Pons (tissue), 1 donor: ENCODE measurements at regions not wholly inside any gene's neighbourhood (a gene's known extent, or its start where the extent isn't known, plus 50 kb on each side); places are given as distances from the start of the nearest gene placed in this dataset.
A peak's percentile ranks its signal among the peaks of the same experiment; 100 is the strongest.
"Not testable (repeated sequence)": the region's sequence is repeated elsewhere in the genome, so short reads cannot be mapped to it uniquely, and the experiment has no call there.

Source experiments
- DNase-seq: peaks from one replicate; pipeline ENCODE4 v3.0.0-alpha.2; 2016; ENCODE audit warnings: low spot score

DNA sequence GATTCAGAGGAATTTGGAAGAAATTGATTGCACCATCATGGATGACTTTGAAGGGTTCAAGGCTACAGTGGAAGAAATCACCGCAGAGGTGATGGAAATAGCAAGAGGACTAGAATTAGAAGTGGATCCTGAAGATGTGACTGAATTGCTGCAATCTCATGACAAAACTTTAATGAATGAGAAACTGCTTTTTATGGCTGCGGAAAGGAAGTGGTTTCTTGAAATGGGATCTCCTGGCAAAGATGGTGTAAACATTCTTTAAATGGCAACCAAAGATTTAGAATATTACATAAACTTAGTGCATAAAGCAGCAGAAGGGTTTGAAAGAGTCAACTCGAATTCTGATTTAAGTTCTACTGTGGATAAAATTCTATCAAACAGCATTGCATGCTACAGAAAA, 698.6 kb downstream of the PLA2G4A start:
- no peak for DNase-seq

DNA sequence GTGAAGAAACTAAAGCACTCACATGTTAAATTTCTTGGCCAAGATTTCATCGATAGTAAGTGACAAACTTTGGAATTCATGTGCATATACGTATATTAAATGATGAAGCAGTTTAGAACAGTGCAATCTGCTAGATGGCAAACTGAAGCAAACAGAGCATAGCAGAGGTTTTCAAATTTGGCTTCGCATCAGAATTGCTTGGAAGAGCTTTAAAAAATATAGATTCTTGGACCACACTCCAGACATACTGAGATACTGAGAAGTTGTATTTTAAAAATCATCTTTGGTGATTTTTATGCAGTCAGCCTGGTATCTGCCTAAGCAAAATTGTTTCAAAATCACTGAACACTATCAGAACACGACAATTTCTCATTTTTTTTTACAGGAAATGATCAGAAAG, 709.2 kb downstream of the PLA2G4A start:
- no peak for DNase-seq

DNA sequence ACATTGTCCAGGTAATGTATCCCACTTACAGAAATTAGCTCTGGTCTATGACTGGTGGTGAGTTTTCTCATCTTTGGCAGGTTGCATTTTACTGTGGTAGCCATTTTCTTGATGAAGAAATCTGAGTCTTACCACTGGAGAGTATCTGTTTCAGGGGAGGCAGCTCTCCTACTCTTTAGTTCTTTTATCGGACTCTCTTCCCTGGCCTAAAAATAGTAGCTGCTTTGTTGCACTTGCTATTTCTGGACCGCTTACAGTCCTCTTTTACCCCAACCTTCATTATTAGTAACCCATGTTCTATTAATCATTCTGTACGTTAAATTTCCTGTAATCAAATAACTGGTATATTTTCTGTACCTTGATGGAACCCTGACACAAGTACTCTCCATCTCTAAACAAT, 720.8 kb downstream of the PLA2G4A start:
- DNase-seq = no peak

DNA sequence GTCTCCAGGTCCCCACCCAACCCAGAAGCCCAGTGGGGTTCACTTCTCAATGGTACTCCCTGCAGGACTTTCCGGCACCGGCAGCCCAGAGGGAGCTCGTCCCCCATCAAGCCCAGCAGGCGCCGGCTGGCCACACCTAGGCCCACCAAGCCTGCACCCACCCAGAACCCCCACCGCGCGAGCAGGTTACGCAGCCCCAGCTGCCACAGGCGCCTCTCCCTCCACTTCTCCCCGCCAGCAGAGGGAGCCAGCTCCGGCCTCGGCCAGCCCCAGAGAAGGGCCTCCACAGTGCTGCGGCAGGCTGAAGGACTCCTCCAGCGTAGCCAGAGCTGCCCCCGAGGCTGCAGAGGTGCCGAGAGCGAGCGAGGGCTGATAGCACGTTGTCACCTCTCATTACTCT, 722.3 kb downstream of the PLA2G4A start:
- DNase-seq = no peak

DNA sequence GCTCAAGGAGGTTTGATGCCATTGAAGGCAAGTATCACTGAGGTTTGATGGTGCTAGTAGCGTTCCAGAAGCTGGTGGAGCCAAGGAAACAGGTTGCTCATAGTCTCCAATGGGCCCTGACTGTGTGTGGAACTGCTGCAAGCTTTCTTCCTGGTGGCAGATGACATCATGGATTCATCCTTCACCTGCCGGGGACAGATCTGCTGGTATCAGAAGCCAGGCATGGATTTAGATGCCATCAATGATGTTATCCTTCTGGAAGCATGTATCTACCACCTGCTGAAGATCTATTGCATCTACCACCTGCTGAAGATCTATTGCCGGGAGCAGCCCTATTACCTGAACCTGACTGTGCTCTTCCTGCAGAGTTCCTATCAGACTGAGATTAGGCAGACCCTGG, 734.4 kb downstream of the PLA2G4A start:
- no peak for DNase-seq

DNA sequence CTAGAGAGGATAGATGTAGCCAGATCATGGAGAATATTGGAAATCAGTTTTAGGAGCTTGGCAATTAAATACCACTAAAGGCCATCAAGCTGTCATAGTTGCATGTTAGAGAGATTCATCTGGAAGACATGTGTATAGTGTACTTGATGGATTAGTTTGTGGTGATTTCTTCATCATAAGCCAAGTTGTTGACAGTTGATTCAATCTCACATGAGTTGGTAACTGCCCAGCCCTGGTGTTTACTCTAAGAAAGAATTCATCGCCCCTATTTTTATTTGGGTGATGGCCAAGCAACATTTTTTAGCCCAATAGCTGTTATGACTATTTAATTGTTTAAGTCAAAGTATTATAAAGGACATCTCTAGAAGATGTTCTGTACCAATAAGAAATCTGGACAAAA, 737.6 kb downstream of the PLA2G4A start:
- no peak for DNase-seq

DNA sequence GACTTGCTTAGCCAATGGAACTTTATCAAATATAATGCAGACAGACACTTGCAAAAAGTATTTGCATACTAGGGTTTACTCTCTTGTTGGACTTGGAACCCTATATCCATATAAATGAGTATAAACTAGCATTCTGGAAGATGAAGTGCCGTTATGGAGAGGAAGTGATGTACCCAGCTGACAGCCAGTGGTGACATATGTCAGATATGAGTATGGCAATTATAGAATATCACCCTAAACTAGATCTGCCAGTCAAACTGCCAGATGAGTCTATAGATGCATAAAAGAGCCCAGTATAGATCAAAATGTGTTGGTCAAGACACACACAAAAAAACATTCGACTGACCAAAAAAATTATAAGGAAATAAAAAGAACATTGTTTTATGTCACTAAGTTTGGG, 739.3 kb downstream of the PLA2G4A start:
- DNase-seq = no peak

DNA sequence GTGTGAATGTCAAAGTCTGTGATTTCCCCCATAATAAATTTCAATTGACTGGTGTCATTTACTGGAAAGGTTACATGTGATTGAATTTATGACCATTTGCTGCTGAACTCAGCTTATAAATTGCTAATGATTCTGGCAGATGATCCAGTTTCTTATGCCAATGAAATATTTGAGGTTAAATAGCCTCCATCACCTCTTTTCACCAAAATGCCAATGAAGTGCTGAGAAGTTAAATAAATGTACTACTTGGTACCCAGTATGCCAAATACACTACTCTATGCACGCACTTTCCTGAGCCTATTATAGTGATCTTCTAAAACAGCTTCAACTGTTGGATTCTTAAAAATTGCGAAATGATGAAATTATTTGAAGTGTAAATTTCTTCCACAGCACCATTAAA, 741.4 kb downstream of the PLA2G4A start:
- DNase-seq = no peak

DNA sequence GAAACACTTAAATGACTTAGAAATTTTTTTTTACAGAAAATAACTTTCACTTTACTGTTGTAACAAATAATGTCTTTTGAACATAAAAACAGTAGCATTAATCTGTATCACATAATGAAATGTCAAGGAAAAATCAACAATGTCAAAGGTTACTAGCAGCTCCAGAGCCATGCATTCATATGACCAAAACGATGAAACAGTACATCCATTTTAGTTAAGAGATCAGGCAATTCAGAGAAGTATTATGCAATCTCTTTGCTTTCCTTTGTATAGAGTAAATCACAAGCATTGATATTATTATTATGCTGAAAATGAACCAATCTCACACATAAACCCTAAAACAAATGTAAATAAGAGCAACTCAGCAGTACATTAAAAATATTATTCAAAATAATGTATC, 748.9 kb downstream of the PLA2G4A start:
- DNase-seq = no peak

DNA sequence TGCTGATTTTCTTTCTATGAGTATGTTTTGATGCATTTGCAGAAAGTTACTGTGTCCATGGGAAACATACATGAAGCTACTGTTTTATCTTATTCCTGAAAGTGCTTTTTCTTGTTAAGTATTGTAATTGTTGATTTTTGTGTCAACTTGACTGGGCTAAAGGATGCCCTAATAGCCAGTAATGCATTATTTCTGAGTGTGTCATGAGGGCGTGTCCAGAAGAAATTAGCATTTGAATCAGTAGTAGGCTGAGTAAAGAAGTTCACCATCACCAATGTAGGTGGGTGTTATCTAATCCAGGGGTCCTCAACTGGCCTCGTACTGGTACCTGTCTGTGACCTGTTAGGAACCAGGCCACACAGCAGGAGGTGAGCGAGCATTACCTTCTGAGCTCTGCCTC, 760.2 kb downstream of the PLA2G4A start:
- no peak for DNase-seq

DNA sequence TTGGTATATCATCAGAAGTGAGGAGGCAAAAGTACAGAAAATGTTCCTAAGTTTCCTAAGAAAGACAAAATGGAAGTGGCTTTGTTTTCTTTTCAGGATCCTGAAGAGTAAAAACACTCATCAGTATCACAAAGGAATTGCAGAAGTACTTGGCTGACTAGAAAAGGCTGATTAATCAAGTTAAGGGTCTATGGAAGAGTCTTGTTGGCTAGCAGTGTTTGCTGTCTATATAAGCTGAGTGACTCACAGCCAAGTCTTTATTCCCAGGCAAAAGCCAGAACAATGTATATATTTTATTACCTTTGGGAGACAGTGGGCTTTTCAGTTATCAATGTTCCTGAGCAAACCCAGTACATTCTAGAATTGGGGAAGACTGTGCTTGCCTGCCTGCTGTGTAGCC, 777.0 kb downstream of the PLA2G4A start:
- DNase-seq = no peak

DNA sequence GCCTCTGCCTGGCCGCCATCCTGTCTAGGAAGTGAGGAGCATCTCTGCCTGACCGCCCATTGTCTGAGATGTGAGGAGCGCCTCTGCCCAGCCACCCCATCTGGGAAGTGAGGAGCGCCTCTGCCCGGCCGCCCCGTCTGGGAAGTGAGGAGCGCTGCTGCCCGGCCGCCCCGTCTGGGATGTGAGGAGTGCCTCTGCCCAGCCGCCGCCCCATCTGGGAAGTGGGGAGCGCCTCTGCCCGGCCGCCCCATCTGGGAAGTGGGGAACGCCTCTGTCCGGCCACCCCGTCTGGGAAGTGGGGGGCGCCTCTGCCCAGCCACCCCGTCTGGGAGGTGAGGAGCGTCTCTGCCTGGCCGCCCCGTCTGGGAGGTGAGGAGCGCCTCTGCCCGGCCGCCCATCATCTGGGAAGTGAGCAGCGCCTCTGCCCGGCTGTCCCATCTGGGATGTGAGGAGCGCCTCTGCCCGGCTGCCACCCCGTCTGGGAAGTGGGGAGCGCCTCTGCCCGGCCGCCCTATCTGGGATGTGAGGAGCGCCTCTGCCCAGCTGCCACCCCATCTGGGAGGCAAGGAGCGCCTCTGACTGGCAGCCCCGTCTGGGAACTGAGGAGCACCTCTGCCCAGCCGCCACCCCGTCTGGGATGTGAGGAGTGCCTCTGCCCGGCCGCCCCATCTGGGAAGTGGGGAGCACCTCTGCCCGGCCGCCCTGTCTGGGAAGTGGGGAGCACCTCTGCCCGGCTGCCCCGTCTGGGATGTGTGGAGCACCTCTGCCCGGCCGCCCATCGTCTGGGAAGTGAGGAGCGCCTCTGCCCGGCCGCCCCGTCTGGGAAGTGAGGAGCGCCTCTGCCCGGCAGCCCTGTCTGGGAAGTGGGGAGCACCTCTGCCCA, 787.3 kb downstream of the PLA2G4A start:
- not testable (repeated sequence) for DNase-seq

DNA sequence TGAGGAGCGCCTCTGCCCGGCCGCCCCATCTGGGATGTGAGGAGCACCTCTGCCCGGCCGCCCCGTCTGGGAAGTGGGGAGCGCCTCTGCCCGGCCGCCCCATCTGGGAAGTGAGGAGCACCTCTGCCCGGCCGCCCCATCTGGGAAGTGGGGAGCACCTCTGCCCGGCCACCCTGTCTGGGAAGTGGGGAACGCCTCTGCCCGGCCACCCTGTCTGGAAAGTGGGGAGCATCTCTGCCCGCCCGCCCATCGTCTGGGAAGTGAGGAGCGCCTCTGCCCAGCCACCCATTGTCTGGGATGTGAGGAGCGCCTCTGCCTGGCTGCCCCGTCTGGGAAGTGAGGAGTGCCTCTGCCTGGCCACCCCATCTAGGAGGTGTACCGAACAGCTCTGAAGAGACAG, 788.1 kb downstream of the PLA2G4A start:
- not testable (repeated sequence) for DNase-seq

DNA sequence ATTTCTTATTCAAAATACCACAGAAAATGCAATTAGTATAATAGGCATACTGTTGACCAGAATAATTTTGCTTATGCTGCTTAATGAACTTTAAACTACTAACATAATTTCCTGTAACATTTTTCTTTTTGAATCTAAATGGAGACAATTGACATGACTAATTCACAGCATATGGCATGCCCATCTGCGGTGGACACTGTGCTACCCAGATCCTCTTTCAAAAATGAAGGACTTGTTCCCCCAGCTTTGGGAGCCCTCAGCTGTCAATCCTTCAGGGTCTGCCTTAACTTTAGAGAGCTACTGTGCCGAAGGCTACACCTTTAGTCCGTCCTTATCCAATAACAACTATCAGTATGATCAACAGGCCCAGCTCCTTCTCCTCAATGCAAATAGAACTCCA, 789.0 kb downstream of the PLA2G4A start:
- DNase-seq = no peak

DNA sequence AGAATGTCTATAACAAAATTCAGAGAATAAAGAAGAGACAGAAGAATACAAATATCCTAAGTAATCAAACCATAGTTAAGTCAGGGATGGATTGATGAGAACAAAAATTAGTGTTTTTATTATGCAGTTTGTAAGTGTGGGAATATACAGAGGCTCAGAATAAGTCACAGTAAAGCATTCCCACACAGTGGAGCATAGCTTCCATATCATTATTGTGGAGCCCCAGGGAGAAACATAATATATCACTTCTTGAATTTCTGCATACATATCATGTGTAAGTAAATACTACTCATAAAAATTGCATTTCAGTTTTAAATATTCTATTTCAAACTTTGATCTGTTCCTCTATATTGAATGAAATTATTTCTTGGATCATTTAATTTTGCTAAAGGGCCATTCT, 790.4 kb downstream of the PLA2G4A start:
- no peak for DNase-seq

DNA sequence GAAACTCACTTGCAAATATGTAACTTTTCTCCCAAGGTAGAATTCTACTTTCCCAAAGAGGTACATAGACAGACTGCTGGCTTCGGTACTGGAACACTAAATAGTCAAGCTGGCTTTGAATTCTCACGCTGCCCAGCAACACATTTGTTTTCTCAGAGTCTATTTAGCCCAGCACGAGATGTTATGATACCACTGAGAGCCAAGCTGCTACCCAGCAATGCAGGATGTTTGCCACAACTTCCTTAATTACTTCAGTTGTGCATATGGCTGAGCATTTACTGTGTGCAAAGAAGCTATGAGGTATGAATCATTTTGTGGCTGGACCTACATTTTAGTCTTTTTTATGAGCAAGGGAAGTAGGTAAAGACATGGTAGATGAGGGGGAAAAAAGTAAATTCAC, 793.2 kb downstream of the PLA2G4A start:
- peak; percentile 16 for DNase-seq

DNA sequence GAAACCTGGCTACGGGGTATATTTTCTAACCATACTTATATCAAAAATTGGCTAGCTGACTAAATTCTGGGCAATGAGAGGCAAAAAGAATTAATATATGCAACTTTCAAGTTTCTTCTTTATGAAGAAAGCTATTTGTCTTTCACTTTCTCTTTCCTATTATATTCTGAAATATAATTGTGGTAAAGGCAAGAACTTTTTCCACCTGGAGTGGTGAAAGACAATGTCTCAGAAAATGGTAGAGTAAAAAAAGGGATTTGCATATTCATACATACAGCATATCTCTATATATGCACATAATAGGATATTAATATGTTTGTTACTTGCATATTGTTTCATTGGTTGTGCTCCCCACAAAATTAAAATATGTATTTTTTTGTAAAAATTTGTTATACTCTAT, 793.8 kb downstream of the PLA2G4A start:
- DNase-seq = no peak

DNA sequence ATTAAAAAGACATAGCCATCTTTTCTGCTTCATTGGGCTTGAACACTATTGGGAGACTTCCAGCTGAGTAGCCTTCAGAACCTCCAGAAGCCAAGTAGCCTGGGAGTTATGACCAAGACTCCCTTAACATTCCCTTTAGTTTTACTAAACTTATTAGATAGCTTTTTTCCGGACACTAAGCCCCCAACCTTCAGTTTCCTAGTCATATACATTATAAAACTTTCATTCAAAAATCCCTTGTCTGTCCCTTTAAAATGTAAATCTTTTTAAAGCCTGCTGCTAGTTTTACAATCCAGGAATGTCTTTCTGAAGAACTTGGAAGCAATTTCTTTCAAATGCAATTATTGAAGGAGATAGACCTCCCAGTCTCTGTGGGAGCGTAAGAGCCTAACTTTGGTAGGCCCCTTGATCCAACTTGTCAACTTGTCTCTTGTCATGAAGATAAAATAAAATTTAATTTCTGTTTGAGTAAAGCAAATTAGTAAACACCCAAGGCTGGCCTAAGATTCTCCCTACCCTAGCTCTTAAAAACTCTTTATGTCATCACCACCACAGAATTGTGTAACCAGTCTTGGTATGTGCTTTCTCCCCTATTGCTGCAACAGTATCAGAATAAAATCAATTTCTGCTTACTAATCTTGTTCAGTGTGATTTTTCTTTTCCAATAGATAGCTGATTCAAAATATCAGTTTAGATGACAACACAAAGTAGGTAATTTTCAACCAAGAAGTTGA, 796.2 kb downstream of the PLA2G4A start:
- DNase-seq = no peak

DNA sequence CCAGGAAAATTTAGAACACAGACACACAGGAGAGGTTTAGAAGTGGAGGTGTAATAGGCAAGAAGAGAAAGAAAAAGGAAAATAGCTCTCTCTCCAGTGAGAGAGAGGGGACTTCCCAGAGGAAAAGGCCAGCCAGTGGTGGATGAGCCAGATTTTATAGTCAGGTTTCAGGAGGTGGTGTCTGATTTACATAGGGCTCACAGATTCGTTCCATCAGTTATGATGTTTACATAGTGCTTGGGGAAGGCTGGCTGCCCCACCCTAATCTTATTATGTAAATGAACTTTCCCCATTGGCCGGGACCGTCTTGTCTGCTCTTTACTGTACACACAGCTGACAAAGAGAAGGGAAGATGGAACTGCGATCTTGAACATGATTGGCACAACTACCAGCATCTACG, 797.3 kb downstream of the PLA2G4A start:
- no peak for DNase-seq

DNA sequence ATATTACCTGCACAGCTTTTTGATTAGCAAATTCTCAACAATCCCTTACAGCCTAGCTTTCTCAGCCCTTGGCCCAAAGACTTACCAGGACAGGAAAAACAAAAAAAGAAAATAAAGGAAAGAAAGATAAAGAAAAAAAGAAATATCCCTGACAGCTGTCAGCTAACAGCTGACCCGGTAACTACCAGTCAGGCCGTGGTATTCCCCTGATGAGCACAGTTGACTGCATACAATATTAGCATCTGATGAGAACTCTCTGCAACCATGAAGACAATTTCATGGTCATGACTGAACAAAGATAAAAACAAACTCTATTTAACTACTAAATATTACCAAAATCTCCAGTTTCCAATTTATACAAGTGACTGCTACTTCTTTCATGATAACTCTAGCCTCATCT, 798.8 kb downstream of the PLA2G4A start:
- DNase-seq = no peak

DNA sequence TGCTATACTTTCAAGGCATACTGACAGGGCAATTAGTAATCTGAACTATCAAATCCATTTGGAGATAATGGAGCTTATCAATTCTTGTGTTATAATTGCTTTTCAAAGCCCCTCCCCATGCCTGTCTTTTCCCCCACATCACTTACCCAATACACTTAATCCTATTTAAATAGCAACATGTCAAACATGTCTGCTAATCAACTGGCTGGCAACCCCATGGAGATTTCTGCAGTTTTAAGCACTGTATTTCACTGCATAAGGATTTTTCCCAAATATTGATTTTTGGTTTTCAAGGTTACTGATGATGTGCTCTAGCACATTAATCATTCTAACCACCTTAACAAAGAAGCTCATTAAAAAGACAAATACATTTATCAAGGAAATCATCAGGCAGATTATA, 800.3 kb downstream of the PLA2G4A start:
- DNase-seq = no peak

DNA sequence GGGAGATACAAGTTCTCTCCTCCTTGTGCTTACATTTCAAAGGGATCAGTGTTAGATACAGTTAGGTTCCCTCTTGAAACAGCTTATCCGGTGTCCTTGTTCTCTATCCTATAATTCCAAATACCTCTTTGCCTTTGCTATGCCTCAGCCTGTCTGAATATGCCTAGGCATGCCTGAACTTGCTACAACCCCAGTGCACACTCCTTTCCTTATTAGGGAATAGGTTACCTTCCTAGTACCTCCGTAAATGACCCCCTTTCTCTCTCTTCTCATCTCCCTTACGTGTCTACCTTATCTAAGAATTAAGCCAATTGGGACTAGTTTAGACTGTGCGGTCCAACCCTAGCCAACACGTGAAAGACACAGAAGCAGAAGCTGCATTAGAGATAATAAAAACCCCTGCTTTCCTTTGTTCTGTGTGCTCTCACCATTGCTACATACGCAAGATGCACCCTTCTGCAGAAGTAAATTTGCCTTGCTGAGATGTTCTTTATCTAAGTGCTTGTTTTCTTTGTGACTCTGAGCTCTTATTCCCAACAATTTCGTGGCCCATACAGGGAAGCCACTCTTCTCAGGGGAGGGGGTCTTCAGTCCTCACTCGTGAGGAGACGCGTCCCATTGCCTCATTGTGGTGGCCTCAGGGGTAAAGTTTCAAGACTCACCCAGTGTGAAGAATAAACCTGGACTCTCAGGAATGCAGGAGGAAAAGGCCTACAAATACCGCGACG, 802.1 kb downstream of the PLA2G4A start:
- no peak for DNase-seq

DNA sequence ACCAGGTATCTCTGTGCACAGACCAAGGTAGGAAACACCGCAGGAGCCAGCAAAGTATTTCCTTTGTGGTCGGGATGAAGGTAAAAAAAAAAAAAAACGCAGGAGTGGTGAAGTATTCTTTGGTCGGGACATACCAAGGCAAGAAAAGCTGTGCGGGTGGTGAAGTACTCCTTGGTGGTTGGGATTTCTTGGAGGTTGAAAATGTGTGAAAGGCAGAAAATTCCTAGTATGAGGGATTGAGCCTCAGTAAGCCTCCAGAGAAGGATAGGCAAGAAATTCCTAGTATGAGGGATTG, 802.6 kb downstream of the PLA2G4A start:
- no peak for DNase-seq
